ENCODE measurements at regions not wholly inside any gene's neighbourhood (a gene's known extent, or its start where the extent isn't known, plus 50 kb on each side); places are given as distances from the start of the nearest gene placed in this dataset.

DNA sequence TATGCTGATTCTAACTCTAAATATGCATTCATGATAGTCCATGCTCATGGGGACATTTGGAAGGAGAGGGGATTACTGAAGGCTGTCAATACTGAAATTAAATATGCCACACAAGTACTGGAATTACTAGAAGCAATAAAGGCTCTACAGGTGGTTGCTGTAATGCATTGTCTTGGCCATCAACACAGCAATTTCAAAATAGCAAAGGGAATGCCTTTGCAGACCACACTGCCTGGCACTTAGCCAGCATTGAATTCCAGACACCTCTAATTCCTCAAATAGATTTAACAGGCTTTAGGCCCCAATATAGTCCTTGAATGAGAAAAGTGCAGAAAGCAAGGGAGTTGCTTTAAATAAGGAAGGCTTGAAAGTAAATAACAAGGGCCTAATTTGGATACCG is 115.8 kb upstream of the PLCL2 start:
- TF ChIP-seq, protein P1, sequence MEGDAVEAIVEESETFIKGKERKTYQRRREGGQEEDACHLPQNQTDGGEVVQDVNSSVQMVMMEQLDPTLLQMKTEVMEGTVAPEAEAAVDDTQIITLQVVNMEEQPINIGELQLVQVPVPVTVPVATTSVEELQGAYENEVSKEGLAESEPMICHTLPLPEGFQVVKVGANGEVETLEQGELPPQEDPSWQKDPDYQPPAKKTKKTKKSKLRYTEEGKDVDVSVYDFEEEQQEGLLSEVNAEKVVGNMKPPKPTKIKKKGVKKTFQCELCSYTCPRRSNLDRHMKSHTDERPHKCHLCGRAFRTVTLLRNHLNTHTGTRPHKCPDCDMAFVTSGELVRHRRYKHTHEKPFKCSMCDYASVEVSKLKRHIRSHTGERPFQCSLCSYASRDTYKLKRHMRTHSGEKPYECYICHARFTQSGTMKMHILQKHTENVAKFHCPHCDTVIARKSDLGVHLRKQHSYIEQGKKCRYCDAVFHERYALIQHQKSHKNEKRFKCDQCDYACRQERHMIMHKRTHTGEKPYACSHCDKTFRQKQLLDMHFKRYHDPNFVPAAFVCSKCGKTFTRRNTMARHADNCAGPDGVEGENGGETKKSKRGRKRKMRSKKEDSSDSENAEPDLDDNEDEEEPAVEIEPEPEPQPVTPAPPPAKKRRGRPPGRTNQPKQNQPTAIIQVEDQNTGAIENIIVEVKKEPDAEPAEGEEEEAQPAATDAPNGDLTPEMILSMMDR (IDR thresholded peaks at IDR 0.05) = no peak
- TF ChIP-seq POLR2A (IDR thresholded peaks at IDR 0.05) (no peak), EP300 (IDR thresholded peaks at IDR 0.05; ENCODE audit: low read depth) (no peak)

Data from transverse colon (tissue), 3 donors.